SK-N-SH treated with all-trans-retinoic acid at 6 μM for 48 hours (cell line): ENCODE measurements at regions not wholly inside any gene's neighbourhood (a gene's known extent, or its start where the extent isn't known, plus 50 kb on each side); places are given as distances from the start of the nearest gene placed in this dataset.

Experiments
- ATAC-seq: fragments of 200-7000 bp; cut with Tn5 transposase; 3 replicates; pipeline ENCODE4 v1.9.1; 2020; ENCODE audit warnings: mild to moderate bottlenecking, moderate library complexity
- ARNTL ChIP-seq: fragments of 450-650 bp; formaldehyde crosslinking; IDR thresholded peaks from 2 replicates; pipeline ENCODE4 v1.5.0; 2020; ENCODE audit warnings: low read depth, mild to moderate bottlenecking, moderate library complexity, borderline replicate concordance
- BACH2 ChIP-seq: fragments of 250-450 bp; sonication (Bioruptor Pico); IDR thresholded peaks from 2 replicates; pipeline ENCODE4 v1.9.0; 2021; ENCODE audit warnings: mild to moderate bottlenecking, borderline replicate concordance
- CREB5 ChIP-seq: fragments of 250-450 bp; sonication (Bioruptor Pico); IDR thresholded peaks from 2 replicates; pipeline ENCODE4 v1.5.1; 2020; ENCODE audit warnings: low read depth, mild to moderate bottlenecking, moderate library complexity
- CSDC2 ChIP-seq: fragments of 250-450 bp; sonication (Bioruptor Pico); IDR thresholded peaks from 2 replicates; pipeline ENCODE4 v1.5.0; 2020; ENCODE audit warnings: mild to moderate bottlenecking, moderate library complexity
- CSRNP3 ChIP-seq: fragments of 250-450 bp; sonication (Bioruptor Pico); IDR thresholded peaks from 2 replicates; pipeline ENCODE4 v1.5.1; 2021; ENCODE audit warnings: mild to moderate bottlenecking, moderate library complexity
- ESRRG ChIP-seq: fragments of 250-450 bp; sonication (Bioruptor Pico); IDR thresholded peaks from 2 replicates; pipeline ENCODE4 v1.6.1; 2021; ENCODE audit warnings: mild to moderate bottlenecking
- ISL1 ChIP-seq: fragments of 250-450 bp; sonication (Bioruptor Pico); IDR thresholded peaks from 2 replicates; pipeline ENCODE4 v2.1.2; 2022; ENCODE audit warnings: mild to moderate bottlenecking, moderate library complexity
- OSR1 ChIP-seq: fragments of 250-450 bp; sonication (Bioruptor Pico); IDR thresholded peaks from 2 replicates; pipeline ENCODE4 v1.8.0; 2022; ENCODE audit warnings: moderate library complexity, mild to moderate bottlenecking, inconsistent platforms
- RARB ChIP-seq: fragments of 250-450 bp; sonication (Bioruptor Pico); IDR thresholded peaks from 2 replicates; pipeline ENCODE4 v1.8.0; 2021; ENCODE audit warnings: mild to moderate bottlenecking, moderate library complexity
- SNAI2 ChIP-seq: fragments of 250-450 bp; sonication (Bioruptor Pico); IDR thresholded peaks from 2 replicates; pipeline ENCODE4 v1.5.0; 2020; ENCODE audit warnings: mild to moderate bottlenecking, moderate library complexity
- TCF4 ChIP-seq: fragments of 250-450 bp; sonication (Bioruptor Pico); IDR thresholded peaks from 2 replicates; pipeline ENCODE4 v1.8.0; 2021; ENCODE audit warnings: mild to moderate bottlenecking, moderate library complexity, borderline replicate concordance
- TOX ChIP-seq: fragments of 250-450 bp; sonication (Bioruptor Pico); IDR thresholded peaks from 2 replicates; pipeline ENCODE4 v1.8.0; 2021; ENCODE audit warnings: mild to moderate bottlenecking, moderate library complexity, borderline replicate concordance
- TSHZ2 ChIP-seq: fragments of 250-450 bp; sonication (Bioruptor Pico); IDR thresholded peaks from 2 replicates; pipeline ENCODE4 v1.5.0; 2020; ENCODE audit warnings: mild to moderate bottlenecking, moderate library complexity
- ZC3H10 ChIP-seq: fragments of 250-450 bp; sonication (Bioruptor Pico); IDR thresholded peaks from 2 replicates; pipeline ENCODE4 v1.5.1; 2021; ENCODE audit warnings: mild to moderate bottlenecking, moderate library complexity
- ZFP3 ChIP-seq: fragments of 250-450 bp; sonication (Bioruptor Pico); IDR thresholded peaks from 2 replicates; pipeline ENCODE4 v1.5.0; 2020; ENCODE audit warnings: mild to moderate bottlenecking, moderate library complexity
- ZFP30 ChIP-seq: fragments of 450-650 bp; formaldehyde crosslinking; IDR thresholded peaks from 2 replicates; pipeline ENCODE4 v1.5.0; 2022; ENCODE audit warnings: mild to moderate bottlenecking, moderate library complexity
- ZNF70 ChIP-seq: fragments of 450-650 bp; formaldehyde crosslinking; IDR thresholded peaks from 2 replicates; pipeline ENCODE4 v1.5.0; 2020; ENCODE audit warnings: mild to moderate bottlenecking, moderate library complexity
- ZNF8 ChIP-seq: fragments of 450-650 bp; formaldehyde crosslinking; IDR thresholded peaks from 2 replicates; pipeline ENCODE4 v1.5.0; 2020; ENCODE audit warnings: mild to moderate bottlenecking, moderate library complexity
- TF ChIP-seq, protein P1 (sequence below): fragments of 250-450 bp; sonication (Bioruptor Pico); IDR thresholded peaks from 2 replicates; pipeline ENCODE4 v1.8.0; 2021; ENCODE audit warnings: low read depth, mild to moderate bottlenecking, moderate library complexity, borderline replicate concordance

DNA sequence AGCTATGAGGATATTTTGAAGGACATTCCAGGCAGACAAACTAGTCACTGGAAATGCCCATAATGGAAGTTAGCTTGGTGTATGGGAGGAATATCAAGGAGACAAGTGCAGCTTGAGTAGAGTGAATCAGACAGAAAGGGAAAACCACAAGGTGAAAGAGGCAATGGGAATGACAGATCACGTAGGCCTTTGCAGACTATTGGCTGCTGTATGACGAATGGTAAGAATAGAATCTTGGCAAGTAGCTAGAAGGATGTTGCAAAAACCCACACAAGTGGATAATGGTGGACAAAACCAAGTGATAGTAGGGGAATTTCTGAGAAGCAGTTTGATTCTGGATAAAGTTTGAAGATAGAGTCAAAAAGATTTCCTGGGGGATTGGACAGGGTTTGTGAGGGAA, 196.9 kb upstream of the NOVA1 start:
- no peak for ATAC-seq
- TF ChIP-seq OSR1 (CRISPR knock-in tag) (no peak), BACH2 (CRISPR knock-in tag) (no peak), RARB (CRISPR knock-in tag) (no peak), TSHZ2 (CRISPR knock-in tag) (no peak), ZNF8 (CRISPR knock-in tag) (no peak), CSRNP3 (no peak)
- TF ChIP-seq, protein P1, sequence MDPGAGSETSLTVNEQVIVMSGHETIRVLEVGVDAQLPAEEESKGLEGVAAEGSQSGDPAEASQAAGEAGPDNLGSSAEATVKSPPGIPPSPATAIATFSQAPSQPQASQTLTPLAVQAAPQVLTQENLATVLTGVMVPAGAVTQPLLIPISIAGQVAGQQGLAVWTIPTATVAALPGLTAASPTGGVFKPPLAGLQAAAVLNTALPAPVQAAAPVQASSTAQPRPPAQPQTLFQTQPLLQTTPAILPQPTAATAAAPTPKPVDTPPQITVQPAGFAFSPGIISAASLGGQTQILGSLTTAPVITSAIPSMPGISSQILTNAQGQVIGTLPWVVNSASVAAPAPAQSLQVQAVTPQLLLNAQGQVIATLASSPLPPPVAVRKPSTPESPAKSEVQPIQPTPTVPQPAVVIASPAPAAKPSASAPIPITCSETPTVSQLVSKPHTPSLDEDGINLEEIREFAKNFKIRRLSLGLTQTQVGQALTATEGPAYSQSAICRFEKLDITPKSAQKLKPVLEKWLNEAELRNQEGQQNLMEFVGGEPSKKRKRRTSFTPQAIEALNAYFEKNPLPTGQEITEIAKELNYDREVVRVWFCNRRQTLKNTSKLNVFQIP (CRISPR knock-in tag) = no peak

GRCh38 chr14:26808407-26808806, 210.6 kb upstream of the NOVA1 start:
- TF ChIP-seq SNAI2 (CRISPR knock-in tag) = no peak
- TF ChIP-seq CSDC2 (CRISPR knock-in tag) = no peak
- TF ChIP-seq, protein P1 (CRISPR knock-in tag) = no peak
- no peak for TF ChIP-seq OSR1 (CRISPR knock-in tag)
- no peak for TF ChIP-seq CSRNP3
- TF ChIP-seq ISL1 (CRISPR knock-in tag) = no peak
- TF ChIP-seq, all 23 proteins: peak for 0
- no peak for ATAC-seq

DNA sequence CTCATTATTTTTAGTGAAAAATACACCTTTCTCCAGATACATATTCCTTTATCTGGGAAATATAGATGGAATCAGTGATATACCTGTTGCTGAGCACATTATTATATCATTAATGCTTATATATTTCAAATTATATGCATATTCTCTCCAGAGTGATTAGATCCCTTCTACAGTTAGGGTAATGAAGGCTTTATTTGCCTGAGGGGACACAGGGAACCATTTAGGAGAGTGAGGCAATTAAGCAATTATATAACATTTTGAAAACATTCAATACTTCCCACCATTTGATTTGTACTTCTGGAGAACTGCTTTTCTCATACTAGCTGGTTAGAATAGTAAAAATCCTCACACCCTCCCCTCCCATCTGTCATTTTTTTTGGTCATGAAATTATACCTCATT, 212.8 kb upstream of the NOVA1 start:
- no peak for ATAC-seq

DNA sequence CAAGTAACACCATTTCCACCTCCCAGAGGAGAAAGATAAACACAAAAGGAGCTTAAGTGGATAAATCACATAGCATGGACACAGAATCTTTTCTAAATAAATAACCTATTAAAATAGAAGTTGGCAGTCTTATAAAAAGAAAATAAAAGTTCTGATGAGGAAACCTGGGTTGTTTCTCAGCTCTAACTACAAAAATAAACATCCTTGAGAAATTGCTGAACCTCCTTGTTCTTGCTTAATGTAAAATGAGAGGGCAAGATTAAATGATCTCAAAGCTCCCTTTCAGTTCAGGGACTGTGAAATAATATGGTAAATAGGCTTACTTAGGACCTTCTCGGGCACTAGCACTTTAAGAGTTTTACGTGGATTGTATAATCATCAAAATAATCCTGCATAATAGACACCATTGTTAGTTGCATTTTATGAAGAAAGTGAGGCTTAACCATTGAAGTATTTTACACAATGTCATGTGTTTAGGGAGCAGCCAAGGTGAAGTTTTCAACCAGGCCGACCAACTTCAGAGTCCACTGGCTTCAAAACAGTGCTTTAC, 214.0 kb upstream of the NOVA1 start:
- no peak for ATAC-seq
- TF ChIP-seq CSDC2 (CRISPR knock-in tag) (no peak), ARNTL (CRISPR knock-in tag) (no peak), TOX (CRISPR knock-in tag) (no peak), ZFP30 (CRISPR knock-in tag) (no peak), TCF4 (CRISPR knock-in tag) (no peak), ESRRG (CRISPR knock-in tag) (no peak), CREB5 (no peak)
- TF ChIP-seq, protein P1 (CRISPR knock-in tag) = no peak

More for the DNA sequence above, 212.8 kb upstream of the NOVA1 start:
- TF ChIP-seq ZFP30 (CRISPR knock-in tag) = no peak
- no peak for TF ChIP-seq CSRNP3
- TF ChIP-seq BACH2 (CRISPR knock-in tag) = no peak
- no peak for TF ChIP-seq ZNF70 (CRISPR knock-in tag)
- TF ChIP-seq ZFP3 = no peak
- no peak for TF ChIP-seq RARB (CRISPR knock-in tag)
- TF ChIP-seq ZNF8 (CRISPR knock-in tag) = no peak
- no peak for TF ChIP-seq TCF4 (CRISPR knock-in tag)
- no peak for TF ChIP-seq OSR1 (CRISPR knock-in tag)
- TF ChIP-seq ZC3H10 = no peak
- no peak for TF ChIP-seq ESRRG (CRISPR knock-in tag)
